ENCODE measurements at regions not wholly inside any gene's neighbourhood (a gene's known extent, or its start where the extent isn't known, plus 50 kb on each side); places are given as distances from the start of the nearest gene placed in this dataset.
"Not testable (repeated sequence)": the region's sequence is repeated elsewhere in the genome, so short reads cannot be mapped to it uniquely, and the experiment has no call there.

GRCh38 chr6:111925296-111925695, 52.0 kb upstream of the FYN start:
- no peak for DNase-seq

DNA sequence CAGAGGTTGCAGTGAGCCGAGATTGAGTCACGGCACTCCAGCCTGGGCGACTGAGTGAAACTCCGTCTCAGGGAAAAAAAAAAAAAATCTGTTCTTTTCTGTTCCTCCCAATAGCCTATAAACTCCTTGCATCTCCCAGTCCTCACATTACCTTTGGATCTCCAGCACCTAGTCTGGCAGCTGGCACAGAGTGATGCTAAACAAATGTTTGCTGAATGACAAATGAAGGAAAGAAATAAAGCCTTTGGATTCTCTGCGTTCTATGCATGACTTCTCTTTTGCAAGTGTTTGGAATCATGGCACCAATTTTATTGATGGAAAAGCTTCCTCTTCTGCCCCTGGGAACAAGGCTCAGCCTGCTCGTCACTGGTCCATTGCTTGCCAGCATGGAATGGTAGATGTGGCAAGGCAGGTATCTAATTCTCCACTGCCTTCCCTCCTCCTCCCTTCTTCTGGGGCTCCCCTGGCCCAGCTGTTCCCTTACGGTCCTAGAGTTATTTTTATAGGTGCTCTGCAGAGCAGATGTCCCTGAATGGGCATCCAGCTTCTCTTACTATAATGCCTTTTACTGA, 53.6 kb upstream of the FYN start:
- DNase-seq = no peak

GRCh38 chr6:111927321-111927720, 54.1 kb upstream of the FYN start:
- no peak for DNase-seq

DNA sequence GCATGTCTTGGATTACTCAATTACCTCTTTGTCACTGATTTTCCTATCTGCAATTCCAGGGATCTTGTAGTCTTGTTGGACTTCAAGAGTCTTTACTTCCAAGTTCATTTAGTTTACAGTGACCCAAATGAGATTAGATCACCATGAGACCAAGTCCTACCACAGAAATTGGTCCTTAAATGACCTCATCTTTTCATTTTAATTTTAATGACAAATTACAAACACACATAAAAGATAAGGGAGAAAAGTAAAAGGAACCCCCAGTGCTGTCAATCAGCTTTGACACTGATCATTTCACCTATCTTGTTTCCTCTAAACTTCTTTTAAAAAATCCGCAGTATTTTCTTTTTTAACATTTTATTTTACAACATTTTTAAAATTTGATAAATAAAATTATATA, 54.9 kb upstream of the FYN start:
- DNase-seq = no peak

DNA sequence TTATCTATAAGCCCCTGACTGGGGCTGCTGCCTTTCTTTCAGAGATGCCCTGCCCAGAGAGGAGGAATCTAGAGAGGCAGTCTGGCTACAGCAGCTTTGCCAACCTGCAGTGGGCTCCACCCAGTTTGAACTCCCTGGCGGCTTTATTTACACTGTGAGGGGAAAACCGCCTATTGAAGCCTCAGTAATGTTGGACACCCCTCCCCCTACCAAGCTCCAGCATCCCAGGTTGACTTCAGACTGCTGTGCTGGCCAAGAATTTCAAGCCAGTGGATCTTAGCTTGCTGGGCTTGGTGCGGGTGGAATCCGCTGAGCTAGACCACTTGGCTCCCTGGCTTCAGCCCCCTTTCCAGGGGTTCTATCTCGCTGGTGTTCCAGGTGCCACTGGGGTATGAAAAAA, 61.4 kb upstream of the FYN start:
- not testable (repeated sequence) for DNase-seq

GRCh38 chr6:111936718-111937117, 63.5 kb upstream of the FYN start:
- no peak for DNase-seq

GRCh38 chr6:111938710-111939109, 65.5 kb upstream of the FYN start:
- no peak for DNase-seq

DNA sequence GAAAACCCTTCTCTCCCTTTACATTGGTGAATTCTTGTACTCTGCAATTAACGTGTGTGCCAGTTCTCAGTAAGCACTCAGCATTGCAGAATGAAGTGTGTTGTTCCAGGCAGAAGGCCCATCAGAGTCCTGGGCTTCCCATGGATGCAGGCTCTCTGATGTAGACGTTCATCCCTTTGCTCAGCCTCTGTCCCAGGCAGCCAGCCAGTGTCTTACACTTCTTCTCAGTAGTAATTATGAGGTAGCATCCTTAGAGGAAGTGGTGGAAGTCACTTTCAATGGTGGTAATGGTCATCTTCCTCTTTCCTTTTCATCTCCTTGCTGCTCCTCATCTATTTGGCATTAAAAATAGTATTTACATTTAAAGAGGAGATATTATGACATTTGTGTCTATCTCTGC, 66.7 kb upstream of the FYN start:
- no peak for DNase-seq

- no peak for DNase-seq
Measured at GRCh38 chr6:111940801-111941200, 67.5 kb upstream of the FYN start.

DNA sequence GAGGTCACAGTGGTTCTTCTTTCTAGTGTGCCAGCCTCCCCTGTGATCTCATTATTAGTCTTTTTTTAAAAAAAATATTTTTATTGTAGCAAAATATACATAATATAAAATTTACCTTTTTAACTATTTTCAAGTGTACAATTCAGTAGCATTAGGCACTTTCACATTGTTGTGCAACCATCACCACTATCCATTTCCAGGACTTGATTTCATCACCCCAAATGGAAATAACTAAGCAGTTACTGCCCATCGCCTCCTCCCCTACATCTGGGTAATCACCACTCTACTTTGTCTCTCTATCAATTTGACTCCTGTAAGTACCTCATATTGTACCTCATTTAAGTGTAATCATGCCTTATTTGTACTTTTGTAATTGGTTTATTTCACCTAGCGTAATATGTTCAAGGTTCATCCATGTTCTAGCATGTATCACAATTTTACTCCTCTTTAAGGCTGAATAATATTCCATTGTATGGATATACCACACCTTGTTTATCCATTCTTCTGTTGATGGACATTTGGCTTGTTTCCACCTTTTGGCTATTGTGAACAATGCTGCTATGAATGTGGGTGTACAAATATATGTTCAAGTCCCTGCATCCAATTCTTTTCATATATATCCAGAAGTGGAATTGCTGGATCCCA, 68.6 kb upstream of the FYN start:
- DNase-seq = no peak

DNA sequence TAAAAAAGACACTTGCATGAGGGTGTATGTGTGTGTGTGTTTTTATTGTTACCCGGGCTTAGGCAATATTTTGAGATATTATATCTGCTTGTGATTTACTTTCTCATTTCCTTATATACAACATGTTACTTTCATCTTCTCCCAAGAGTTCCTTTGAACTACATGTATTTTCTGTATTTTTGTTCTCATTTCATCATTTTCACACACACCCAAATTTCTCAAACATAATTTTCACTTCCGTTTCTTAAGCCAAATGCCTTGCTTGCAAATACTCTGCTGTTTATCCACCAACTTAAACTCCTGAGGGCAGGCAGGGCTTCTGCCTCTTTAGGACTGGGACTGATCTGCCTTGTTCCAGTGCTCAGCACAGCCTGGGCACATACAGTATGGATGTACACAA, 69.3 kb upstream of the FYN start:
- no peak for DNase-seq

DNA sequence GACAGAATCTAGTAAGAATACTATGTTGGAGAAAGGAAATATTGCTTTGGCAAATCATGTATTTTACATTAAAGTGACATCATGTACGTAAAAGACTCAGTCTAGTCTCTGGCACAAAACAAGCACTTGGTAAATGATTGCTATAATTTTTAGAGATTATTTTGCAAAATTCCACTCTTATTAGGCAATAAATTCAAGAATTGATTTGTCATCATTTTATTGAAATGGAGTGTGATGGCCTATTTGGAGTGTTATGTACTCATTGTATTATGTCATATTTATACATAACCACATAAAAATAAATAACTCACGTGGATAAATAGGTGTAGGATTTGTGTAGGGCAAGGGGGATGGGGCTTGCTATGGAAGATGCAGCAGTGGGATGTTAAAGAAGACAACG, 70.0 kb upstream of the FYN start:
- DNase-seq = no peak

DNA sequence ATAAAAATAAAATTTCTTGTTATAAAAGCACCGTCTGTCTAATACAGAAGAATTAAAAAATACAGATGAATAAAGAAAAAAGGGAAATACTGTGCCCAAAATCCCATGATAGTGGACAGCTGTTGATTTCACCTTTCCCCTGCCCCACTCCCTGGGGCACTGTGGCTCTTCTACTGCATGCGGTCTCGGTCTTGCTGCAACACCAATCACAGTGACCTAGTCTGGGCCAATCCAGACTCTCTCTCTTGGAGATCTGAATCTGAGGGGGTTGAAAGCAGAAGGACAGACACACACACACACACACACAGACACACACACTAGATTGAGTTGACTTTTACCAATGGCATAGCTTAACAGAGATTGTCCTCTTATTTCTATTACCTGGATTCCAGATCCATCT, 70.5 kb upstream of the FYN start:
- DNase-seq = no peak

DNA sequence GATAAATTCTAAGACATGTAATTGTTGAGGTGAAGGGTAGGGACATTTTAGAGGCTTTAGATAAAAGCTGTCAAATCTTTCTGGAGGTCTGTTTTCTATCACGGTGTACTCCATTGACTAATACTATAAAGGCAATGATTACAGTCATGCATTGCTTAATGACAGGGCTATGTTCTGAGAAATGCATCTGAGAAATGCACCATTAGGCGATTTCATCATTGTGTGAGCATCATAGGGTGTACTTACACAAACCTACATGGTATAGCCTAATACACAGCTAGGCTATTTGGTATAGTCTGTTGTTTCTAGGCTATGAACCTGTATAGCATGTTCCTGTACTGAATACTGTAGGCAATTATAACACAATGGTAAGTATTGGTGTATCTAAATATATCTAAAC, 71.3 kb upstream of the FYN start:
- DNase-seq = no peak

GRCh38 chr6:111949546-111949945, 76.3 kb upstream of the FYN start:
- DNase-seq = no peak

DNA sequence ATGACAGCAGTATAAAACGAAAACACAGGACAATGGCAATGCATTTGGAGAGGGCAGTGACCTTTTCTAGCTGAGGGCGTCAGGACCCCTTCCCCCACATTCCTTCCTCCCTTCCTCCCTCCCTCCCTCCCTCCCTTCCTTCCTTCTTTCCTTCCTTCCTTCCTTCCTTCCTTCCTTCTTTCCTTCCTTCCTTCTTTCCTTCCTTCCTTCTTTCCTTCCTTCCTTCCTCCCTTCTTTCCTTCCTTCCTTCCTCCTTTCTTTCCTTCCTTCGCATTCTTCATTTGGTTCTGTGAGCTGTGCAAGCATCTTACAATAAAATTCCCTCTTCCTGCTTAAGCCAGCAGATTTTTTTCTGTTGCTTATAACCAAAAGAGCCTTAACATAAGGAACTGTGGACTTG, 76.7 kb upstream of the FYN start:
- not testable (repeated sequence) for DNase-seq

DNA sequence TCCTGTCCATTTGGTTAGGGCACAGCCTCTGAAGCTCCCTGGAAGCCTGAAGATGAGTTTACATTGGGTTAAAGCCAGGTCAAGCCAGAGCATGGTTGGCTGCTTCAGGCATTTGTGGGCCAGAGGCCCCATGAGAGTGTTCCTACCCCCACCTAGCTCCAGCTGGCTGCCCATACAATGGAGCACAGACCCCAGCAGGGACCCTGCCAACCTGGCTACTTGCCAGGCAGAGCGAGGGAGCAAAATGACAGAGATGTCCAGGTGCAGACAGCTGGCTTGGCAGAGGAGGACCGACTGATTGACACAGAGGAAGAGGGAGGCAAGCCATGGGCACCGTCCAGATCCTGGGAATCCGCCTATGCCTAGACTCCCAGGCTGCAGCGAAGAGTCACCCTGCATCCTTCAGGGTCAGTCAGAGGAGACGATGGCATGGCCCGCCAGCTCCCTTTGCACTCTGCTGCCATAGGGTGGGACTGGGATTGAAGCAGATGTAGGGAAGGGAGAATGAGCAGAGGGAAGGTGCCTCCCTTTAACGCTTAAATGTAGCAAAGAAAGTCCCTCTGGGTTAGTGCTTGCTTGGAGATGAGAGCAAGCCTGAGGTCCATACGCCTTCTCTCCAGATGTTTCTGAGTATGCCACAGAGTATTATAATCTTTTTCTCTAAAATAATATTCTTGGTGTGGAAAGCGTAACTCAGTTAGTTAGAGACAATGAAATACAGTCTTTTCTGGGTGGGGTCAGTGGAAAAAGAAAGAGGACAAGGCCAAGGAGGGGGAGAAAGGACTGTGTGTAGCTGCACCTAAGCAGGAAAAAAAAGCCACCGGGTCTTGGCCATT, 77.6 kb upstream of the FYN start:
- DNase-seq = no peak

DNA sequence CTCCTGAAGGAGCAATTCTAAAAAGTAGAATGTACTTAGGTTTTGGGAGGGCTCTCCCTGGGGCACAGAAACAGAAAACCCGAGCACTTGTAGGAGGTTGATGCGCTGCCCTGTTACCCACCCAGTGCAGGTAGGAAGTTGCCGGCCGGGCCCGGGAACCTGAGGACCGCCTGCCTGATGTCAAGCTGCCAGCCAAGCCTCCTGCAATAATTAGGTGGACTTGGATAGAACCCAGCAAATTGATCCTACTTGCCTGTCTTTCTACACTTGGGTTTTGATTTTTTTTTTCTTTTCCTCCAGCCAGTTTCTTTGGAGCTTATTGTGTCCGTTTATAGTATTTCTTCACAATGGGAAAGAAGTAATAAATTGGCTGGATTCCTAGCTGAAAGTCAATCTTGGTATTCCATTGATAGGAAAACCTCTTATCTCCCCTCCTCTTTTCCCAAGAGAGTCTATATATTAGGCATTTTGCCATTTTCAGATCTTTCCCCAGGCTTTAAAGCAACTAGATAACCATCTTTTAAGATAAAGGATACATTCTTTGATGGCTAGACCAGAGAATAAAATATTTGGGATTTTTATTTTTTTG, 78.3 kb upstream of the FYN start:
- no peak for DNase-seq

DNA sequence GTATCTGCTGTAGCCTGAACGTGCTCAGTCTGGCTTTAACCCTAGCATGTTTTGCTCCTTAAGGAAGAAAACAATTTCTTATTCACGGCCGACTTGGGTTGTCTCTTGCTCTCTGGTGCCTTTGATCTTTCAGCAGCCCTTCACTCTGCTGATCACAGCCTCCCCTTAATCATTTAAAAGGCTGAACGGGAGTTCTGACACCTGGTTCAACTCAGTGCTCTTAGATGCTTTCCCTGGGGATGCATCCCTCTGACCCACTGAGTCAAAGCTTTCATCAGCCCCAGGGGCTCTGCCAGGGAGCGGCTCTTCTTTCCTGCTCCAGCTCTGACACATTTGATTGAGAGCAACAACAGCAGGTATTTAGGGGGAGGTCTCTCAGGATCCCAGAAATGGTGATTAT, 79.0 kb upstream of the FYN start:
- no peak for DNase-seq

DNA sequence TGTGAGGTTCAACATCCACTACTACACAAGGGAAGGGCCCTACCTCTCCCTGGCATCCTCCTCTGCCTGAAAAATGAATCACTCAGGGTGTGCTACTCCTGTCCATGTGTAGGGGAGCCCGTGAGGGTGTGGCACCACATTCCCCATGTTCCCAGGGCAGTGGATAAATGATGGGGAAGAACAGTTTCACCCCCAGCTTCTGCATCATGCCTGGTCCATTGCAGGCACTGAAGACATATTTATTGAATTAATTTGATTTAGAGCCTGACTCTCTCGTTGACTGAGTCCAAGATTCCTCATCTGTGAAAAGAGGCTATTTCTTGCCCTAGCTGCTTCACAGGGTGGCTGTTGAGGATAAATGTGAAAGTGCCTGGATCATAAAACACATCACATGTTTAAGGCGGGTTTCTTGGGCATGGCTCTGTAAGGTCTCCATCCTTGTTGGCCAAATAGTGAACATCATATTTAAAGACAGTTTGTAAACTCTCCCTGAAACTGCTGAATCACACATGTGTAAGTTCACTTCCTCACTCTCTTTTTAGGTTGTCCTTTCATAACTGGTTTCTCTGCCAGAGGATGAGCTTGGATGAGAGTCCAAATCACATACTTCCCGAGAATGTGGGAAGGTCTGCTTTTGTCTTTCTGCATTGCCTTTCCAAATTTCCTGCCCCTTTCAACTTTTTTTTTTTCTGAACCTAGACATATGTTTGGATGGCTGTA, 79.7 kb upstream of the FYN start:
- no peak for DNase-seq

- no peak for DNase-seq
Measured at GRCh38 chr6:111956098-111956497, 82.8 kb upstream of the FYN start.

DNA sequence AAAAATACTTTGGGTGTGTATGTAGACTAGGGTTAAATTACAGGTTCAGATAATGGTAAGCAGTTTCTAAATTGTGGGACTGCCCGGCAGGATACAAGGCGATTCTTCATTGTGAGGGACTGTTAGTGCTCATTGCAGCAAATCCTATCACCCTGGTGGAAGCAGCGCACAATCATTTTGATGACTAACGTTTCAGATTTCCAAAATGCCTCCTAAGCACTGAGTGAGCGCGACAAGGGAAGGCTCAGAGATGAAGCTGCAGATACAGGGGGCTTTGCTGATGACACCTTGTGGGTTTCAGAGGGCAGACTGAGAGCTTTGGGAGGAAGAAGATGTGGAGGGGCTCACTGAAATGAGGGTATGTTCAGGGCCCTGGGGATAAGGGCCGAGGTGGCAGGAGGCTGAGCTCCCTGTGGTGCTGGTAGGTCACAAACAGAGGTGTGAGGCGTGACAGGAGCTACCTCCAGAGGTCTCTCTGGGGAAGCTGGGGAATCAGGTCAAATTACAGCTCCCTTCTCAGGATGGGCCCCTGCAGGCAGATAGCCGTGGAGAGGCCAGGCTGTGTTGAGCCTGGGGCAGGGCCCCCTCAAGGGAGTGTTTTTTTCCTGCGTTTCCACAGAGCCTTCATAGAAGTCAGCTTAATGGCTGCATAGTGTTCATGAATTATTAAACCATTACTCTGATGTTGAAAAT, 84.5 kb upstream of the FYN start:
- DNase-seq = no peak

DNA sequence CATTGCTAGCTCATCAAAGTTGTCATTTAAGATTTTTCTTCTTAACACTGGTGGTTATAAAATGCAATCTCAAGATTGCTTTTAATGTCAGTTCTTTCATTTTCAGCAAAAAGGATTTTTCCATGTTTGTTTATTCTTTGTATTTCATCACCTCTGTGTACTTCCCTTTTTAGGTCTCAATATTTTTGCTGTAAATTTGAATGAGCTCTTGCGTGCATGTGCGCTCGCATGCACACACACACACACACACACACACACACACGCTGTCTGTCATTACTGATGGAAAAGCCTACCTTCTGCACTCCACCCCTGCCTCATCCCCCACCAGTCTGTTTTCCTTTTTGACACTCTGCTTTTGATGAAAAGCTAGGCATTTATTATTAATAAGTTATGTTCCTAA, 85.3 kb upstream of the FYN start:
- no peak for DNase-seq
